ENCODE measurements at regions not wholly inside any gene's neighbourhood (a gene's known extent, or its start where the extent isn't known, plus 50 kb on each side); places are given as distances from the start of the nearest gene placed in this dataset.

- no peak overlapping the region for H3K4me3 ChIP-seq (ENCODE audit: low read depth, low read length)
- no peak for DNase-seq (ENCODE audit: low read depth)
- no peak for TF ChIP-seq CTCF (IDR thresholded peaks at IDR 0.05; ENCODE audit: low read depth, low read length, missing control alignments)
These were observed 878.5 kb upstream of the MAP3K7 start for GRCh38 chr6:91465393-91465792.

GRCh38 chr6:91464718-91465117 lies 877.8 kb upstream of the MAP3K7 start:
- no peak for DNase-seq (ENCODE audit: low read depth)
- H3K4me3 ChIP-seq (ENCODE audit: low read depth, low read length): no peak overlapping the region
- TF ChIP-seq CTCF (IDR thresholded peaks at IDR 0.05; ENCODE audit: low read depth, low read length, missing control alignments): no peak

- TF ChIP-seq CTCF (IDR thresholded peaks at IDR 0.05; ENCODE audit: low read depth, low read length, missing control alignments): no peak
- DNase-seq (ENCODE audit: low read depth): no peak
- no peak overlapping the region for H3K4me3 ChIP-seq (ENCODE audit: low read depth, low read length)
These were observed 877.3 kb upstream of the MAP3K7 start for GRCh38 chr6:91464201-91464600.

- no peak for DNase-seq (ENCODE audit: low read depth)
- TF ChIP-seq CTCF (IDR thresholded peaks at IDR 0.05; ENCODE audit: low read depth, low read length, missing control alignments): no peak
- no peak overlapping the region for H3K4me3 ChIP-seq (ENCODE audit: low read depth, low read length)
These were observed 875.4 kb upstream of the MAP3K7 start for GRCh38 chr6:91462241-91462640.

- TF ChIP-seq CTCF (IDR thresholded peaks at IDR 0.05; ENCODE audit: low read depth, low read length, missing control alignments): no peak
- H3K4me3 ChIP-seq (ENCODE audit: low read depth, low read length): no peak overlapping the region
- DNase-seq (ENCODE audit: low read depth): no peak
These were observed 866.5 kb upstream of the MAP3K7 start for GRCh38 chr6:91453224-91453878.

- TF ChIP-seq CTCF (IDR thresholded peaks at IDR 0.05; ENCODE audit: low read depth, low read length, missing control alignments): no peak
- DNase-seq (ENCODE audit: low read depth): no peak
- no peak overlapping the region for H3K4me3 ChIP-seq (ENCODE audit: low read depth, low read length)
These were observed 862.7 kb upstream of the MAP3K7 start for GRCh38 chr6:91449539-91449938.
